Endothelial cell (in vitro differentiated cells): ENCODE measurements at regions not wholly inside any gene's neighbourhood (a gene's known extent, or its start where the extent isn't known, plus 50 kb on each side); places are given as distances from the start of the nearest gene placed in this dataset.

ENCODE experiments used
- DNase-seq: peaks from one replicate; pipeline ENCODE4 v3.0.0; 2021; ENCODE audit warnings: low spot score
- H3K27ac Mint-ChIP-seq: one replicate; pipeline ENCODE4 v1.8.0; 2021; ENCODE audit warnings: mixed read lengths, inconsistent platforms; ENCODE audit not compliant: unreplicated experiment
- H3K27me3 Mint-ChIP-seq: one replicate; pipeline ENCODE4 v1.8.0; 2021; ENCODE audit warnings: mild to moderate bottlenecking, moderate library complexity, mixed read lengths, inconsistent platforms; ENCODE audit not compliant: unreplicated experiment
- H3K36me3 Mint-ChIP-seq: one replicate; pipeline ENCODE4 v1.8.0; 2021; ENCODE audit warnings: mild to moderate bottlenecking, low read depth, mixed read lengths, inconsistent platforms; ENCODE audit not compliant: unreplicated experiment
- H3K4me1 Mint-ChIP-seq: one replicate; pipeline ENCODE4 v1.8.0; 2021; ENCODE audit warnings: mild to moderate bottlenecking, mixed read lengths, inconsistent platforms; ENCODE audit not compliant: unreplicated experiment
- H3K4me3 Mint-ChIP-seq: one replicate; pipeline ENCODE4 v1.8.0; 2021; ENCODE audit warnings: mild to moderate bottlenecking, mixed read lengths, inconsistent platforms; ENCODE audit not compliant: unreplicated experiment
- H3K9me3 Mint-ChIP-seq: one replicate; pipeline ENCODE4 v1.8.0; 2021; ENCODE audit warnings: mixed read lengths, inconsistent platforms; ENCODE audit not compliant: unreplicated experiment
- TF ChIP-seq, protein P1 (sequence below): fragments of 200-600 bp; sonication (generic); IDR thresholded peaks from one replicate; pipeline ENCODE4 v1.5.0; 2021; ENCODE audit warnings: antibody characterized with exemption; ENCODE audit not compliant: unreplicated experiment

GRCh38 chr7:153430931-153431330, 621.3 kb upstream of the DPP6 start:
- no peaks in the 10 kb centered on the region for H3K36me3 Mint-ChIP-seq
- H3K4me3 Mint-ChIP-seq = no peak overlapping the region
- peaks cover 18% of the 10 kb centered on the region for H3K9me3 Mint-ChIP-seq
- no peaks in the 10 kb centered on the region for H3K4me1 Mint-ChIP-seq
- no peak for DNase-seq
- TF ChIP-seq, protein P1, sequence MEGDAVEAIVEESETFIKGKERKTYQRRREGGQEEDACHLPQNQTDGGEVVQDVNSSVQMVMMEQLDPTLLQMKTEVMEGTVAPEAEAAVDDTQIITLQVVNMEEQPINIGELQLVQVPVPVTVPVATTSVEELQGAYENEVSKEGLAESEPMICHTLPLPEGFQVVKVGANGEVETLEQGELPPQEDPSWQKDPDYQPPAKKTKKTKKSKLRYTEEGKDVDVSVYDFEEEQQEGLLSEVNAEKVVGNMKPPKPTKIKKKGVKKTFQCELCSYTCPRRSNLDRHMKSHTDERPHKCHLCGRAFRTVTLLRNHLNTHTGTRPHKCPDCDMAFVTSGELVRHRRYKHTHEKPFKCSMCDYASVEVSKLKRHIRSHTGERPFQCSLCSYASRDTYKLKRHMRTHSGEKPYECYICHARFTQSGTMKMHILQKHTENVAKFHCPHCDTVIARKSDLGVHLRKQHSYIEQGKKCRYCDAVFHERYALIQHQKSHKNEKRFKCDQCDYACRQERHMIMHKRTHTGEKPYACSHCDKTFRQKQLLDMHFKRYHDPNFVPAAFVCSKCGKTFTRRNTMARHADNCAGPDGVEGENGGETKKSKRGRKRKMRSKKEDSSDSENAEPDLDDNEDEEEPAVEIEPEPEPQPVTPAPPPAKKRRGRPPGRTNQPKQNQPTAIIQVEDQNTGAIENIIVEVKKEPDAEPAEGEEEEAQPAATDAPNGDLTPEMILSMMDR = no peak
- no peak overlapping the region for H3K27ac Mint-ChIP-seq
- peaks cover 2% of the 10 kb centered on the region for H3K27me3 Mint-ChIP-seq

DNA sequence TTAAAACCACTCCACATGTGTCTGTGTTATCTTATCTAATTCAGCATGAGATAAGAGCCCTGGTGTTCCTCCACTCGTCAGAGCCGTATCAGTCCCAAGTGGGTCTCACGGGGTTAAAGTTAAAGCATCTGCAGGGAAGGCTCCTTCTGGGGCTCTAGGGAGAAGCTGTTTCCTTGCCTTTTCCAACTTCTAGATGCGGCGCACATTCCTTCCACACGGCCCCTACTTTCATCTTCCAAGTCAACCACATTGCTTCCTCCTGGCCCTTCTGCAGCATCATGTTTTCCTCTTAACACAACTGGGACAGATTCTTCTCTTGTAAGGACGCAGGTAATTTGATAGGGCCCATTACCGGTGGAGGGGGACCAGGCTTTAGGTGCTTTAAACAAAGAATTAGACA, 620.1 kb upstream of the DPP6 start:
- H3K36me3 Mint-ChIP-seq = no peaks in the 10 kb centered on the region
- no peak overlapping the region for H3K27ac Mint-ChIP-seq
- H3K27me3 Mint-ChIP-seq = peaks cover 2% of the 10 kb centered on the region
- no peaks in the 10 kb centered on the region for H3K4me1 Mint-ChIP-seq
- DNase-seq = no peak
- H3K9me3 Mint-ChIP-seq = peaks cover 18% of the 10 kb centered on the region
- TF ChIP-seq, protein P1 = no peak
- no peak overlapping the region for H3K4me3 Mint-ChIP-seq

- peaks cover 23% of the 10 kb centered on the region for H3K9me3 Mint-ChIP-seq
- no peak overlapping the region for H3K4me3 Mint-ChIP-seq
- DNase-seq = no peak
- H3K4me1 Mint-ChIP-seq = no peaks in the 10 kb centered on the region
- H3K27me3 Mint-ChIP-seq = peaks cover 2% of the 10 kb centered on the region
- TF ChIP-seq, protein P1 = no peak
- H3K36me3 Mint-ChIP-seq = no peaks in the 10 kb centered on the region
- no peak overlapping the region for H3K27ac Mint-ChIP-seq
Observed at GRCh38 chr7:153433223-153433622, 619.0 kb upstream of the DPP6 start.

DNA sequence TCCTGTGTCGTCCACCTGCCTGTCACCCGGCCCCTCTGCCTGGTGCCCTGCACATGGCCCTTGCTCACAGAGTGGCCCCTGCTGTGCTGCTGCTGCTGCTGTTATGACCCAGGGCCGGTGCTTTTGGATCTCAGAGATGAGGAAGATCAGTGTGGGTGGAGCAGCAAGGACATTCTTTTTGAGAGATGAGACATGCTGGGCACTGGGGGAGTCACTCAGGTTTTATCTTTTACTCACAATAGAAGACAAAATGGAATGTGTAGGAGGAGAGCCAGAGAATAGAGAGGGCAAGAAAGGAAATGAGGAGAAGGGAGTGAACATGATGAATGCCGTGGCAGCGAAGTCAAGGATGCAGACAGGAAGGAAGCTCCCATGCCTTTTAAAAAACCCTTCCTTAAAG, 611.5 kb upstream of the DPP6 start:
- Mint-ChIP-seq H3K27me3 (peaks cover 7% of the 10 kb centered on the region), H3K4me3 (no peak overlapping the region), H3K9me3 (peaks cover 19% of the 10 kb centered on the region), H3K36me3 (peaks cover 5% of the 10 kb centered on the region), H3K4me1 (no peaks in the 10 kb centered on the region), H3K27ac (no peak overlapping the region)
- TF ChIP-seq, protein P1 = no peak
- no peak for DNase-seq

GRCh38 chr7:153443032-153443701, 609.0 kb upstream of the DPP6 start:
- Mint-ChIP-seq H3K4me1 (no peaks in the 10 kb centered on the region), H3K27me3 (peaks cover 7% of the 10 kb centered on the region), H3K9me3 (peaks cover 14% of the 10 kb centered on the region), H3K27ac (no peak overlapping the region), H3K36me3 (peaks cover 5% of the 10 kb centered on the region), H3K4me3 (no peak overlapping the region)
- TF ChIP-seq, protein P1 = no peak
- DNase-seq = no peak
